ENCODE measurements at regions not wholly inside any gene's neighbourhood (a gene's known extent, or its start where the extent isn't known, plus 50 kb on each side); places are given as distances from the start of the nearest gene placed in this dataset.

DNA sequence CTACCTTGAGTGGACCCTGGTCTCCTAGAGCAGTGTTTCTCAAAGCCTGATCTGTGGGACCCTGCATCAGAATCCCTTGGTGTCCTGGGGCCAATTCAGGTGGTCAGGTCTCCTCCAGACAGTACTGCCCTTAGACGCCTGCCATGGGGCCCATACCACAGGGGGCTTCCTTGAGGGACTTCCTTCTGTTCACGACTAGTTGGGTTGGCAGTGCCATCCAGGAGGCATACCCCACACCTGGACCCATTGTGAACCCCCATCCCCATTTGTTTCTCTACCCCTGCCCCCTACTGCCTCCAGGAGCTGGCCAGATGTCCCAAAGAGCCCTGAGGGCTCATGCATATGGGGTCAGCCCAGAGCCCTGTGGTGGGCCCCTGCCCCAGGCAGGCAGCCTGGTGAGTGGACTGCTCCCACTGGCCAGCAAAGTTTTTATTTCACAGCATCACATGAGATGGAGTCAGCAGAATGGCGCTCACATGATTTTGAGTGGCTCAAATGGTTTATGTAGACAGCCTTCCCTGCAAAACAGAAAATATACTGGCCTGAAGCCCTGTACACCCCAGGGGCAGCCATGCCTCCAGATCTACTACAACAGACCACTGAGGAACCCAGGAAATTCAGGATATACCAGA lies 259.9 kb upstream of the ZMIZ1 start:
- POLR2A ChIA-PET, result no interaction called here
- Histone ChIP-seq H3K9me3 (ENCODE audit: control insufficient read depth, insufficient read depth, low read length) (peaks cover 9% of the 10 kb centered on the region; the same call in 1 of the 2 replicates), H3K27me3 (ENCODE audit: control insufficient read depth, insufficient read depth, low read length) (peaks cover 17% of the 10 kb centered on the region), H3K27ac (ENCODE audit: low read depth, low read length) (no peak overlapping the region), H3K4me3 (ENCODE audit: low read depth, low read length) (no peak overlapping the region)
- DNase-seq (ENCODE audit: low read depth, low spot score), result no peak
- TF ChIP-seq, protein P1, sequence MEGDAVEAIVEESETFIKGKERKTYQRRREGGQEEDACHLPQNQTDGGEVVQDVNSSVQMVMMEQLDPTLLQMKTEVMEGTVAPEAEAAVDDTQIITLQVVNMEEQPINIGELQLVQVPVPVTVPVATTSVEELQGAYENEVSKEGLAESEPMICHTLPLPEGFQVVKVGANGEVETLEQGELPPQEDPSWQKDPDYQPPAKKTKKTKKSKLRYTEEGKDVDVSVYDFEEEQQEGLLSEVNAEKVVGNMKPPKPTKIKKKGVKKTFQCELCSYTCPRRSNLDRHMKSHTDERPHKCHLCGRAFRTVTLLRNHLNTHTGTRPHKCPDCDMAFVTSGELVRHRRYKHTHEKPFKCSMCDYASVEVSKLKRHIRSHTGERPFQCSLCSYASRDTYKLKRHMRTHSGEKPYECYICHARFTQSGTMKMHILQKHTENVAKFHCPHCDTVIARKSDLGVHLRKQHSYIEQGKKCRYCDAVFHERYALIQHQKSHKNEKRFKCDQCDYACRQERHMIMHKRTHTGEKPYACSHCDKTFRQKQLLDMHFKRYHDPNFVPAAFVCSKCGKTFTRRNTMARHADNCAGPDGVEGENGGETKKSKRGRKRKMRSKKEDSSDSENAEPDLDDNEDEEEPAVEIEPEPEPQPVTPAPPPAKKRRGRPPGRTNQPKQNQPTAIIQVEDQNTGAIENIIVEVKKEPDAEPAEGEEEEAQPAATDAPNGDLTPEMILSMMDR (IDR thresholded peaks at IDR 0.05; ENCODE audit: low read depth, low read length), result no peak
- CTCF ChIA-PET, result no interaction called here

DNA sequence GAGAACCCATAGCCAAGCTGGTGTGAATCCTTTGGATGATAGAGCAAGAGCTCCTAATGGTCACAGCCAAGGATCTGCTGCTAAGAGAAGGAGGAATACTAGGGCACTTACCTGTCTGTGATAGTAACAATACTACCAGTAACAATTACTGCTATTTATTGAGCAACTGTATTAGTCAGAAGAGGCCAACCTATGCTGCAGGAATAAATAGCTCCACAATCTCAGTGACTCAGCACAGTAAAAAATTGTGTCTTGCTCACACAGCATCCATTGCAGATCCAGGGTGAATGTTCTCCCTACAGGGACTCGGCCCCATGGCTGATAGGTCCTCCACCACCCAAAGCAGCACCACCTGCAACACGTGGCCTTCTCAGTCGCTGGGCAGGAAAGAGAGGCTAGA lies 257.6 kb upstream of the ZMIZ1 start:
- no peak for DNase-seq (ENCODE audit: low read depth, low spot score)
- H3K27ac ChIP-seq (ENCODE audit: low read depth, low read length), result no peak overlapping the region
- TF ChIP-seq, protein P1 (IDR thresholded peaks at IDR 0.05; ENCODE audit: low read depth, low read length), result no peak
- H3K9me3 ChIP-seq (ENCODE audit: control insufficient read depth, insufficient read depth, low read length), result peaks cover 9% of the 10 kb centered on the region; the same call in 1 of the 2 replicates
- ChIA-PET POLR2A (no interaction called here), CTCF (no interaction called here)
- no peak overlapping the region for H3K4me3 ChIP-seq (ENCODE audit: low read depth, low read length)
- peaks cover 19% of the 10 kb centered on the region for H3K27me3 ChIP-seq (ENCODE audit: control insufficient read depth, insufficient read depth, low read length)

DNA sequence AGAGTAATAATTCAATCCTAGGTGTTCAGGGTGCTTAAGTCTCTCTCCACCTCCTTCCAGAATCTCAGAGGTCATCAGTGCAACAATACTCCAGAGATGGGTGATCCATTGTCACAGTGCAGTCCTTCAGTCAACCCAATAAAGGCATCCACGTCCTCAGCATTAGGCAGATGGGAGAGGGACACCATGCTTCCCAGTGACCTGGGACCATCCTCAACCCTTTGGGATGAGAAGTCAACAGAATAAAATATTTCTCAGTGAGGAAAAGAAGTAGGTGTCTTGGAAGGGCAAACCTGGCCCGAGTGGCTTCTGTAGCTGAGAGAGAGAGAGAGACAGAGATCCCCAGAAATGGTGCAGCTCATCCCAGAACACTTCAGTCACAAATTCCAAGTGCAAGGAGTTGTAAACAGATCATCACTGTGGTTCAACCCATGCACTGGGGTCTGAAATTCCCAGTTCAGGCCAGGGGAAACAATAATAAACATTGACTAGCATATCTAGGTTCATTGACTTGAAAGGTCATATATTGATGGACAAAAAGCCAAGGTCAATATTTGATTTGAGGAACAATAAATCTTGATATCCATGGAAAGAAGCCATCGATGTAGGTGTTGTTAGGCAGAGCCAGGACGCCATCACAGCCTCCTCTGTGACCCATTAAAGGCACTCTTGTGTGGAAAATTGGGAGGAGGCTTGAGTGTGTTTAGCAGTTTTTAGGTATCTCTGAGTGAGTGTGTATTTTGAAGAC lies 256.0 kb upstream of the ZMIZ1 start:
- POLR2A ChIA-PET, result no interaction called here
- no peak overlapping the region for H3K4me3 ChIP-seq (ENCODE audit: low read depth, low read length)

DNA sequence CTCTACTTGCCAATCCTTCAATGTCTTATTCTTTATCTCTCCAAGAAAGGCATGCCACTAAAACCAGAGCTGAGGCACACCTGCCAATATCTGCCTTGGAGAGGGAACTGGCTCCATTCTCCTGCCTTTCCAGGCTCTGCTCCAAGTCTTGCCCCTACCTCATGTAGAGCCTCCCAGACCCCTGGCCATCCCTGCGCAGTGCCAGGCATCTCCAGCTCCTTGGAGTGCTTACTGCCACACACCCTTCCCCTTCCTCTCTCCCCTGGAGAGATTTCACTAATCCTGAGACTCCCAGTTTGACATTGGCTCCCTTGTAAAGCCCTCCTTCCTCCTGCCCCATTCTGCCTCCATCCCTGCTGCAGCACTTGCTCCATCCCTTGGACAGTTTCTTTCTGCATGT lies 255.2 kb upstream of the ZMIZ1 start:
- Histone ChIP-seq H3K27me3 (ENCODE audit: control insufficient read depth, insufficient read depth, low read length) (peaks cover 20% of the 10 kb centered on the region), H3K27ac (ENCODE audit: low read depth, low read length) (no peak overlapping the region), H3K4me3 (ENCODE audit: low read depth, low read length) (no peak overlapping the region), H3K9me3 (ENCODE audit: control insufficient read depth, insufficient read depth, low read length) (peaks cover 9% of the 10 kb centered on the region; the same call in 1 of the 2 replicates)
- ChIA-PET CTCF (no interaction called here), POLR2A (no interaction called here)
- TF ChIP-seq, protein P1 (IDR thresholded peaks at IDR 0.05; ENCODE audit: low read depth, low read length), result no peak
- DNase-seq (ENCODE audit: low read depth, low spot score), result no peak

More for the DNA sequence above, 256.0 kb upstream of the ZMIZ1 start:
- Histone ChIP-seq H3K27ac (ENCODE audit: low read depth, low read length) (no peak overlapping the region), H3K27me3 (ENCODE audit: control insufficient read depth, insufficient read depth, low read length) (peaks cover 21% of the 10 kb centered on the region), H3K9me3 (ENCODE audit: control insufficient read depth, insufficient read depth, low read length) (peaks cover 9% of the 10 kb centered on the region; the same call in 1 of the 2 replicates)
- DNase-seq (ENCODE audit: low read depth, low spot score), result no peak
- CTCF ChIA-PET, result no interaction called here
- TF ChIP-seq, protein P1 (IDR thresholded peaks at IDR 0.05; ENCODE audit: low read depth, low read length), result no peak

DNA sequence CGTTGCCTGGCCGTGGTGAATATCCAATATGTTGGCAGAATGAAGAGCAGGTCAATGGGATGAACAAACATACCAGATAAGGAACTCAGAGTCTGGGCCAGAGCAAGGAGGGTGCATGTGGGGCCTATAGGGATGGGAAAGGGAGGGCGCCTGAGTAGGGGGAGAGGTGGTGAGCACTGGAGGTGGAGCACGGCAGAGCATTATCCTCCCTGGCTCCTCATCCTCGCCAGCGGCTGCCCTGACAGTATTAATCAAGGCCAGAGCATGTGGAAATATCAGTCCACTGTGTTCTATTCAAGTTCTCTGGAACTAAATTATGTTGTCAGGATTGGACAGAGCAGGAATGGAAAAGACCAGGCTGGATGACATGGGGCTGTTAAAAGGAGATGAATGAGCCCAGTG lies 254.8 kb upstream of the ZMIZ1 start:
- TF ChIP-seq, protein P1 (IDR thresholded peaks at IDR 0.05; ENCODE audit: low read depth, low read length), result no peak
- DNase-seq (ENCODE audit: low read depth, low spot score), result no peak
- ChIA-PET CTCF (no interaction called here), POLR2A (no interaction called here)
- Histone ChIP-seq H3K9me3 (ENCODE audit: control insufficient read depth, insufficient read depth, low read length) (peaks cover 9% of the 10 kb centered on the region; the same call in 1 of the 2 replicates), H3K4me3 (ENCODE audit: low read depth, low read length) (no peak overlapping the region), H3K27me3 (ENCODE audit: control insufficient read depth, insufficient read depth, low read length) (peaks cover 18% of the 10 kb centered on the region), H3K27ac (ENCODE audit: low read depth, low read length) (no peak overlapping the region)
